HepG2 (cell line): ENCODE measurements at regions not wholly inside any gene's neighbourhood (a gene's known extent, or its start where the extent isn't known, plus 50 kb on each side); places are given as distances from the start of the nearest gene placed in this dataset.

Source experiments
- ATAC-seq: fragments of 200-7000 bp; cut with Tn5 transposase; 3 replicates; pipeline ENCODE4 v1.9.1; 2020; ENCODE audit warnings: mild to moderate bottlenecking, moderate library complexity
- BruUV-seq: library from RNA; stranded (reverse); fragments of 400-500 nt; replicated peaks from 2 replicates; lab custom pipeline; 2021; lab: Mats Ljungman, UMichigan
- CTCF ChIA-PET: fragments of 300-600 bp; formaldehyde crosslinking; extraction: SDS; loops from one replicate; lab custom pipeline; 2021; ENCODE audit warnings: low total read pairs, inconsistent platforms, low intra/inter-chr PET ratio; lab: Yijun Ruan, JAX
- POLR2A ChIA-PET: fragments of 350-600 bp; sonication (Branson Sonifier 250); formaldehyde crosslinking; loops from one replicate; lab custom pipeline; 2020; ENCODE audit warnings: antibody characterized with exemption, inconsistent platforms; lab: Yijun Ruan, JAX
- DNase-seq: peaks from one replicate; pipeline ENCODE4 v3.0.0-alpha.2; 2015; ENCODE audit warnings: low spot score
- FAIRE-seq: peaks from 3 replicates; lab custom pipeline; 2011; peaks lifted over from hg19 to GRCh38; lab: Jason Lieb, UNC
- H2AFZ ChIP-seq: one replicate; pipeline ENCODE4 v1.6.1; 2011; ENCODE audit warnings: low read length, inconsistent platforms
- H3K27ac ChIP-seq: fragments of 300-600 bp; 3 replicates; pipeline ENCODE4 v1.8.0; 2011; ENCODE audit warnings: mixed run types, mild to moderate bottlenecking, mixed read lengths, low read length, inconsistent platforms; ENCODE audit not compliant: insufficient read depth; ENCODE audit errors: extremely low read length
- H3K27me3 ChIP-seq, 2 experiments: fragments of 200-600 bp in 1 of 2; 2 replicates in 1 of 2; 3 replicates in 1 of 2; pipeline versions ENCODE4 v1.6.0 to v1.8.0; 2011; ENCODE audit warnings: low read length in 2 of 2, mild to moderate bottlenecking in 2 of 2, moderate library complexity in 2 of 2, inconsistent platforms in 1 of 2; ENCODE audit not compliant: insufficient read depth in 2 of 2, control insufficient read depth in 1 of 2
- H3K36me3 ChIP-seq, 2 experiments: fragments of 200-600 bp in 1 of 2; replicated peaks in 1 of 2; 2 replicates in 1 of 2; 3 replicates in 1 of 2; pipeline versions ENCODE4 v1.5.1 to v1.8.0; 2011; ENCODE audit warnings: low read length in 2 of 2, inconsistent platforms in 1 of 2; ENCODE audit not compliant: insufficient read depth in 2 of 2, control insufficient read depth in 1 of 2
- H3K4me1 ChIP-seq: 2 replicates; pipeline ENCODE4 v1.5.1; 2012; ENCODE audit warnings: low read length, inconsistent platforms; ENCODE audit not compliant: insufficient read depth
- H3K4me2 ChIP-seq: 2 replicates; pipeline ENCODE4 v1.6.0; 2011; ENCODE audit warnings: low read depth, low read length, inconsistent platforms
- H3K4me3 ChIP-seq, 3 experiments: fragments of 200-600 bp in 1 of 3; sonication (generic), shearing (Covaris generic) in 1 of 3; replicated peaks in 1 of 3; 2 replicates each; pipeline ENCODE4 v1.5.1; 2011 to 2016; ENCODE audit warnings: low read length in 3 of 3, inconsistent platforms in 2 of 3, low read depth in 2 of 3, mild to moderate bottlenecking in 2 of 3, control low read depth in 1 of 3, mixed read lengths in 1 of 3; ENCODE audit not compliant: insufficient read depth in 1 of 3
- H3K79me2 ChIP-seq: one replicate; pipeline ENCODE4 v1.6.1; 2011; ENCODE audit warnings: low read length, inconsistent platforms; ENCODE audit not compliant: insufficient read depth
- H3K9ac ChIP-seq: 2 replicates; pipeline ENCODE4 v1.6.0; 2011; ENCODE audit warnings: mild to moderate bottlenecking, low read depth, low read length, inconsistent platforms; ENCODE audit not compliant: insufficient read depth
- H3K9me3 ChIP-seq: 2 replicates; pipeline ENCODE4 v1.5.1; 2012; ENCODE audit warnings: mild to moderate bottlenecking, low read length
- H4K20me1 ChIP-seq: 2 replicates; pipeline ENCODE4 v1.6.0; 2011; ENCODE audit warnings: inconsistent platforms, mild to moderate bottlenecking, low read length, moderate library complexity; ENCODE audit not compliant: insufficient read depth
- ATRX ChIP-seq: sonication (generic); formaldehyde crosslinking; IDR thresholded peaks from 2 replicates; pipeline ENCODE4 v1.4.0; 2020; ENCODE audit warnings: missing genetic modification reagents, borderline replicate concordance
- ETV6 ChIP-seq: sonication (generic); formaldehyde crosslinking; conservative IDR thresholded peaks from 2 replicates; pipeline ENCODE4 v1.4.0; 2020; ENCODE audit warnings: missing genetic modification reagents
- HOXD1 ChIP-seq: sonication (generic); formaldehyde crosslinking; IDR thresholded peaks from 2 replicates; pipeline ENCODE4 v1.5.0; 2020; ENCODE audit warnings: missing genetic modification reagents
- LRRFIP1 ChIP-seq: sonication (generic); formaldehyde crosslinking; conservative IDR thresholded peaks from 2 replicates; pipeline ENCODE4 v1.4.0; 2020; ENCODE audit warnings: missing genetic modification reagents
- MEIS2 ChIP-seq: sonication (generic); formaldehyde crosslinking; IDR thresholded peaks from 2 replicates; pipeline ENCODE4 v1.9.0; 2021; ENCODE audit warnings: mild to moderate bottlenecking, missing genetic modification reagents
- MTA1 ChIP-seq: sonication (generic); formaldehyde crosslinking; IDR thresholded peaks from 2 replicates; pipeline ENCODE4 v1.4.0; 2020; ENCODE audit warnings: missing genetic modification reagents, mild to moderate bottlenecking, borderline replicate concordance
- NFE2L2 ChIP-seq: fragments of 150-350 bp; IDR thresholded peaks from 2 replicates; pipeline ENCODE4 v1.6.1; 2014; ENCODE audit warnings: low read length
- NFIC ChIP-seq: IDR thresholded peaks from 2 replicates; pipeline ENCODE4 v1.6.1; 2012; ENCODE audit warnings: mild to moderate bottlenecking, low read length, inconsistent platforms
- REPIN1 ChIP-seq: sonication (generic); formaldehyde crosslinking; IDR thresholded peaks from 2 replicates; pipeline ENCODE4 v1.8.0; 2022; ENCODE audit warnings: missing genetic modification reagents, low read depth, mild to moderate bottlenecking, borderline replicate concordance
- SIN3A ChIP-seq: IDR thresholded peaks from 2 replicates; pipeline ENCODE4 v1.6.1; 2011; ENCODE audit warnings: low read depth, mild to moderate bottlenecking, control low read depth, low read length, borderline replicate concordance
- ZNF468 ChIP-seq: sonication (generic); formaldehyde crosslinking; IDR thresholded peaks from 2 replicates; pipeline ENCODE4 v1.8.0; 2022; ENCODE audit warnings: mild to moderate bottlenecking, moderate library complexity, missing genetic modification reagents
- ZNF776 ChIP-seq: sonication (generic); formaldehyde crosslinking; IDR thresholded peaks from 2 replicates; pipeline ENCODE4 v1.4.0; 2020; ENCODE audit warnings: mild to moderate bottlenecking, missing genetic modification reagents
- ZNF879 ChIP-seq: sonication (generic); formaldehyde crosslinking; IDR thresholded peaks from 2 replicates; pipeline ENCODE4 v1.8.1; 2023; ENCODE audit warnings: missing genetic modification reagents
- ZSCAN30 ChIP-seq: sonication (generic); formaldehyde crosslinking; IDR thresholded peaks from 2 replicates; pipeline ENCODE4 v1.5.0; 2020; ENCODE audit warnings: mild to moderate bottlenecking, missing genetic modification reagents
- WGBS: methylation state at CpG from one replicate; pipeline ENCODE4 v1.1.6; 2017; ENCODE audit warnings: low lambda C conversion rate; 5-methylcytosine and 5-hydroxymethylcytosine counted together
- in situ Hi-C: cut with HindIII; loops from 2 replicates; pipeline ENCODE4 v1.10.0; 2017; ENCODE audit warnings: low pct_unique_long_range_greater_than_20kb; ENCODE audit not compliant: extremely low pct_ligation_motif_present
- intact Hi-C: fragments of 100-400 bp; cut with micrococcal nuclease; formaldehyde crosslinking; loops from one replicate; pipeline ENCODE4 v1.10.0; 2022; ENCODE audit not compliant: unreplicated experiment

- no peak for TF ChIP-seq LRRFIP1
- no peak for TF ChIP-seq MTA1 (CRISPR knock-in tag)
- no peak for TF ChIP-seq ZNF468
- no peak for TF ChIP-seq MEIS2 (CRISPR knock-in tag)
- no peak for TF ChIP-seq SIN3A
- no peak for TF ChIP-seq NFE2L2
Observed at GRCh38 chr5:15243301-15244020, 256.5 kb upstream of the FBXL7 start (continued).

DNA sequence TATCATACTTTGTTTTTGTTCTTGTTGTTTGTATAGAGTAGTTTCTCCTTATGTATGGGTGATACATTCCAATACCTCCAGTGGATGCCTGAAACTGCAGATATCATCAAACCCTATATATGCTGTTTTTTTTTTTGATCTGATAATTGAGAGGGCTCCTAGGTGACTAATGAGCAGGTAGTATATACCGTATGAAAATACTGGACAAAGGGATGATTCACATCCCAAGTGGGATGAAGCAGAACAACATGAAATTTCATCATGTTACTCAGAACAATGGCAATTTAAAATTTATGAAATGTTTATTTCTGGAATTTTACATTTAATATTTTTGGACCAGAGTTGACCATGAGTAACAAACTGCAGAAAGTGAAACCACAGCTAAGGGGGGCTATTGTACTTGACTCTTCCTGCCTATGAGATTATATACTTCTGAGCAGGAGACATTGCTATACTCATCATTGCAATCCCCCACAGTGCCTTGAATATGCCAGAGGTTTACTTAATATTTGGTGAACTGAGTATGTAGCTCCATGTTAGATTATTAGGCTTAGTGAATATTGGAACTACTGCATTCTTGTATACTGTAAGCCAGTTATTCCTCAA, 258.7 kb upstream of the FBXL7 start:
- no peaks in the 10 kb centered on the region for H4K20me1 ChIP-seq
- H3K9ac ChIP-seq = no peak overlapping the region
- H3K27ac ChIP-seq = no peak overlapping the region
- 7% methylated on average over 1 of the region's 1 CpG for WGBS
- FAIRE-seq = no peak
- TF ChIP-seq ATRX (CRISPR knock-in tag) = no peak
- TF ChIP-seq NFIC = no peak
- TF ChIP-seq HOXD1 (CRISPR knock-in tag) = no peak
- TF ChIP-seq ZNF776 (CRISPR knock-in tag) = no peak
- no peak for TF ChIP-seq REPIN1 (CRISPR knock-in tag)
- no peak for TF ChIP-seq ETV6 (CRISPR knock-in tag)
- TF ChIP-seq ZNF879 = no peak
- no peak for TF ChIP-seq ZSCAN30
- no peak for ATAC-seq
- POLR2A ChIA-PET = no interaction called here
- H3K9me3 ChIP-seq = peaks cover 65% of the 10 kb centered on the region
- no peaks in the 10 kb centered on the region for H3K4me1 ChIP-seq
- no peak overlapping the region for H3K4me3 ChIP-seq
- no TSS peak for BruUV-seq
- no peaks in the 10 kb centered on the region for H3K36me3 ChIP-seq
- no peak overlapping the region for H3K4me2 ChIP-seq
- in situ Hi-C loops (no loop called here), intact Hi-C loops (no loop called here)
- no peaks in the 10 kb centered on the region for H3K27me3 ChIP-seq
- H2AFZ ChIP-seq = no peak overlapping the region
- H3K79me2 ChIP-seq = no peaks in the 10 kb centered on the region
- CTCF ChIA-PET = no interaction called here
- DNase-seq = no peak
